ENCODE measurements at regions not wholly inside any gene's neighbourhood (a gene's known extent, or its start where the extent isn't known, plus 50 kb on each side); places are given as distances from the start of the nearest gene placed in this dataset.

DNA sequence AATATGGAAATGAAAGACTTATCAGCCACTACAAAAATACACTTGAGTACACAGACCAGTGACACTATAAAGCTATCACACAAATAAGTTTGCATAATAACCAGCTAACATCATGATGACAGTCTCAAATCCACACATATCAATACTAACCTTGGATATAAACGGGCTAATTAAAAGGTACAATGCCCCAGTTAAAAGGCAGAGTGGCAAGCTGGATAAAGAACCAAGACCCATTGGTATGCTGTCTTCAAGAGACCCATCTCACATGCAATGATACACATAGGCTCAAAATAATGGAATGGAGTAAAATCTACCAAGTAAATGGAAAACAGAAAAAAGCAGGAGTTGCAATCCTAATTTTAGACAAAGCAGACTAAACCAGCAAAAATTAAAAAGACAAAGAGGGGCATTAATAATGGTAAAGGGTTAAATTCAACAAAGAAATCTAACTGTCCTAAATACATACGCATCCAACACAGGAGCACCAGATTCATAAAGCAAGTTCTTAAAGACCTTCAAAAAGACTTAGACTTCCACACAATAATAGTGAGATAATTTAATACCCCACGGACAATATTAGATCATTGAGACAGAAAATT is 163.3 kb downstream of the CD24 start:
- TF ChIP-seq STAT1 (IDR thresholded peaks at IDR 0.05; ENCODE audit: unreplicated experiment) (no peak), ZNF114 (CRISPR knock-in tag; IDR thresholded peaks at IDR 0.05) (no peak), CREB1 (CRISPR knock-in tag; IDR thresholded peaks at IDR 0.05; ENCODE audit: low read depth) (no peak), EZH2phosphoT487 (IDR thresholded peaks at IDR 0.05; ENCODE audit: unreplicated experiment) (no peak), ZNF331 (CRISPR knock-in tag; IDR thresholded peaks at IDR 0.05; ENCODE audit: low read depth) (no peak), JUNB (IDR thresholded peaks at IDR 0.05; ENCODE audit: unreplicated experiment) (no peak), NANOG (IDR thresholded peaks at IDR 0.05; ENCODE audit: borderline replicate concordance) (no peak), POLR2AphosphoS5 (IDR thresholded peaks at IDR 0.05; ENCODE audit: low read depth) (no peak)
- TF ChIP-seq, protein P1, sequence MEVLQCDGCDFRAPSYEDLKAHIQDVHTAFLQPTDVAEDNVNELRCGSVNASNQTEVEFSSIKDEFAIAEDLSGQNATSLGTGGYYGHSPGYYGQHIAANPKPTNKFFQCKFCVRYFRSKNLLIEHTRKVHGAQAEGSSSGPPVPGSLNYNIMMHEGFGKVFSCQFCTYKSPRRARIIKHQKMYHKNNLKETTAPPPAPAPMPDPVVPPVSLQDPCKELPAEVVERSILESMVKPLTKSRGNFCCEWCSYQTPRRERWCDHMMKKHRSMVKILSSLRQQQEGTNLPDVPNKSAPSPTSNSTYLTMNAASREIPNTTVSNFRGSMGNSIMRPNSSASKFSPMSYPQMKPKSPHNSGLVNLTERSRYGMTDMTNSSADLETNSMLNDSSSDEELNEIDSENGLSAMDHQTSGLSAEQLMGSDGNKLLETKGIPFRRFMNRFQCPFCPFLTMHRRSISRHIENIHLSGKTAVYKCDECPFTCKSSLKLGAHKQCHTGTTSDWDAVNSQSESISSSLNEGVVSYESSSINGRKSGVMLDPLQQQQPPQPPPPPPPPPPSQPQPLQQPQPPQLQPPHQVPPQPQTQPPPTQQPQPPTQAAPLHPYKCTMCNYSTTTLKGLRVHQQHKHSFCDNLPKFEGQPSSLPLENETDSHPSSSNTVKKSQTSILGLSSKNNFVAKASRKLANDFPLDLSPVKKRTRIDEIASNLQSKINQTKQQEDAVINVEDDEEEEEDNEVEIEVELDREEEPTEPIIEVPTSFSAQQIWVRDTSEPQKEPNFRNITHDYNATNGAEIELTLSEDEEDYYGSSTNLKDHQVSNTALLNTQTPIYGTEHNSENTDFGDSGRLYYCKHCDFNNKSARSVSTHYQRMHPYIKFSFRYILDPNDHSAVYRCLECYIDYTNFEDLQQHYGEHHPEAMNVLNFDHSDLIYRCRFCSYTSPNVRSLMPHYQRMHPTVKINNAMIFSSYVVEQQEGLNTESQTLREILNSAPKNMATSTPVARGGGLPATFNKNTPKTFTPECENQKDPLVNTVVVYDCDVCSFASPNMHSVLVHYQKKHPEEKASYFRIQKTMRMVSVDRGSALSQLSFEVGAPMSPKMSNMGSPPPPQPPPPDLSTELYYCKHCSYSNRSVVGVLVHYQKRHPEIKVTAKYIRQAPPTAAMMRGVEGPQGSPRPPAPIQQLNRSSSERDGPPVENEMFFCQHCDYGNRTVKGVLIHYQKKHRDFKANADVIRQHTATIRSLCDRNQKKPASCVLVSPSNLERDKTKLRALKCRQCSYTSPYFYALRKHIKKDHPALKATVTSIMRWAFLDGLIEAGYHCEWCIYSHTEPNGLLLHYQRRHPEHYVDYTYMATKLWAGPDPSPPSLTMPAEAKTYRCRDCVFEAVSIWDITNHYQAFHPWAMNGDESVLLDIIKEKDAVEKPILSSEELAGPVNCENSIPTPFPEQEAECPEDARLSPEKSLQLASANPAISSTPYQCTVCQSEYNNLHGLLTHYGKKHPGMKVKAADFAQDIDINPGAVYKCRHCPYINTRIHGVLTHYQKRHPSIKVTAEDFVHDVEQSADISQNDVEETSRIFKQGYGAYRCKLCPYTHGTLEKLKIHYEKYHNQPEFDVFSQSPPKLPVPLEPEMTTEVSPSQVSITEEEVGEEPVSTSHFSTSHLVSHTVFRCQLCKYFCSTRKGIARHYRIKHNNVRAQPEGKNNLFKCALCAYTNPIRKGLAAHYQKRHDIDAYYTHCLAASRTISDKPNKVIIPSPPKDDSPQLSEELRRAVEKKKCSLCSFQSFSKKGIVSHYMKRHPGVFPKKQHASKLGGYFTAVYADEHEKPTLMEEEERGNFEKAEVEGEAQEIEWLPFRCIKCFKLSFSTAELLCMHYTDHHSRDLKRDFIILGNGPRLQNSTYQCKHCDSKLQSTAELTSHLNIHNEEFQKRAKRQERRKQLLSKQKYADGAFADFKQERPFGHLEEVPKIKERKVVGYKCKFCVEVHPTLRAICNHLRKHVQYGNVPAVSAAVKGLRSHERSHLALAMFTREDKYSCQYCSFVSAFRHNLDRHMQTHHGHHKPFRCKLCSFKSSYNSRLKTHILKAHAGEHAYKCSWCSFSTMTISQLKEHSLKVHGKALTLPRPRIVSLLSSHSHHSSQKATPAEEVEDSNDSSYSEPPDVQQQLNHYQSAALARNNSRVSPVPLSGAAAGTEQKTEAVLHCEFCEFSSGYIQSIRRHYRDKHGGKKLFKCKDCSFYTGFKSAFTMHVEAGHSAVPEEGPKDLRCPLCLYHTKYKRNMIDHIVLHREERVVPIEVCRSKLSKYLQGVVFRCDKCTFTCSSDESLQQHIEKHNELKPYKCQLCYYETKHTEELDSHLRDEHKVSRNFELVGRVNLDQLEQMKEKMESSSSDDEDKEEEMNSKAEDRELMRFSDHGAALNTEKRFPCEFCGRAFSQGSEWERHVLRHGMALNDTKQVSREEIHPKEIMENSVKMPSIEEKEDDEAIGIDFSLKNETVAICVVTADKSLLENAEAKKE (CRISPR knock-in tag; IDR thresholded peaks at IDR 0.05) = no peak
- TF ChIP-seq, protein P2, sequence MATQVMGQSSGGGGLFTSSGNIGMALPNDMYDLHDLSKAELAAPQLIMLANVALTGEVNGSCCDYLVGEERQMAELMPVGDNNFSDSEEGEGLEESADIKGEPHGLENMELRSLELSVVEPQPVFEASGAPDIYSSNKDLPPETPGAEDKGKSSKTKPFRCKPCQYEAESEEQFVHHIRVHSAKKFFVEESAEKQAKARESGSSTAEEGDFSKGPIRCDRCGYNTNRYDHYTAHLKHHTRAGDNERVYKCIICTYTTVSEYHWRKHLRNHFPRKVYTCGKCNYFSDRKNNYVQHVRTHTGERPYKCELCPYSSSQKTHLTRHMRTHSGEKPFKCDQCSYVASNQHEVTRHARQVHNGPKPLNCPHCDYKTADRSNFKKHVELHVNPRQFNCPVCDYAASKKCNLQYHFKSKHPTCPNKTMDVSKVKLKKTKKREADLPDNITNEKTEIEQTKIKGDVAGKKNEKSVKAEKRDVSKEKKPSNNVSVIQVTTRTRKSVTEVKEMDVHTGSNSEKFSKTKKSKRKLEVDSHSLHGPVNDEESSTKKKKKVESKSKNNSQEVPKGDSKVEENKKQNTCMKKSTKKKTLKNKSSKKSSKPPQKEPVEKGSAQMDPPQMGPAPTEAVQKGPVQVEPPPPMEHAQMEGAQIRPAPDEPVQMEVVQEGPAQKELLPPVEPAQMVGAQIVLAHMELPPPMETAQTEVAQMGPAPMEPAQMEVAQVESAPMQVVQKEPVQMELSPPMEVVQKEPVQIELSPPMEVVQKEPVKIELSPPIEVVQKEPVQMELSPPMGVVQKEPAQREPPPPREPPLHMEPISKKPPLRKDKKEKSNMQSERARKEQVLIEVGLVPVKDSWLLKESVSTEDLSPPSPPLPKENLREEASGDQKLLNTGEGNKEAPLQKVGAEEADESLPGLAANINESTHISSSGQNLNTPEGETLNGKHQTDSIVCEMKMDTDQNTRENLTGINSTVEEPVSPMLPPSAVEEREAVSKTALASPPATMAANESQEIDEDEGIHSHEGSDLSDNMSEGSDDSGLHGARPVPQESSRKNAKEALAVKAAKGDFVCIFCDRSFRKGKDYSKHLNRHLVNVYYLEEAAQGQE (IDR thresholded peaks at IDR 0.05; ENCODE audit: unreplicated experiment) = no peak
- TF ChIP-seq, protein P3, sequence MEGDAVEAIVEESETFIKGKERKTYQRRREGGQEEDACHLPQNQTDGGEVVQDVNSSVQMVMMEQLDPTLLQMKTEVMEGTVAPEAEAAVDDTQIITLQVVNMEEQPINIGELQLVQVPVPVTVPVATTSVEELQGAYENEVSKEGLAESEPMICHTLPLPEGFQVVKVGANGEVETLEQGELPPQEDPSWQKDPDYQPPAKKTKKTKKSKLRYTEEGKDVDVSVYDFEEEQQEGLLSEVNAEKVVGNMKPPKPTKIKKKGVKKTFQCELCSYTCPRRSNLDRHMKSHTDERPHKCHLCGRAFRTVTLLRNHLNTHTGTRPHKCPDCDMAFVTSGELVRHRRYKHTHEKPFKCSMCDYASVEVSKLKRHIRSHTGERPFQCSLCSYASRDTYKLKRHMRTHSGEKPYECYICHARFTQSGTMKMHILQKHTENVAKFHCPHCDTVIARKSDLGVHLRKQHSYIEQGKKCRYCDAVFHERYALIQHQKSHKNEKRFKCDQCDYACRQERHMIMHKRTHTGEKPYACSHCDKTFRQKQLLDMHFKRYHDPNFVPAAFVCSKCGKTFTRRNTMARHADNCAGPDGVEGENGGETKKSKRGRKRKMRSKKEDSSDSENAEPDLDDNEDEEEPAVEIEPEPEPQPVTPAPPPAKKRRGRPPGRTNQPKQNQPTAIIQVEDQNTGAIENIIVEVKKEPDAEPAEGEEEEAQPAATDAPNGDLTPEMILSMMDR (conservative IDR thresholded peaks at IDR 0.05; ENCODE audit: low read depth in 2 of 2) = no peak
- Mint-ChIP-seq H3K9me3 (peaks cover 87% of the 10 kb centered on the region), H3K4me3 (no peak overlapping the region), H3K27ac (no peak overlapping the region), H3K27me3 (ENCODE audit: insufficient read depth, low read depth, poor library complexity) (peaks cover 3% of the 10 kb centered on the region), H3K36me3 (ENCODE audit: low read depth) (peaks cover 82% of the 10 kb centered on the region), H3K4me1 (no peaks in the 10 kb centered on the region)
- H4K20me1 ChIP-seq (replicated peaks; ENCODE audit: insufficient read depth) = no peaks in the 10 kb centered on the region
- H3K4me1 ChIP-seq (ENCODE audit: insufficient read depth) = no peaks in the 10 kb centered on the region
- no peak overlapping the region for H2AFZ ChIP-seq
- no peak overlapping the region for H3K4me3 ChIP-seq
- no peaks in the 10 kb centered on the region for H3K27me3 ChIP-seq (ENCODE audit: insufficient read depth)
- no peak for ATAC-seq
- peaks cover 29% of the 10 kb centered on the region for H3K36me3 ChIP-seq (ENCODE audit: insufficient read depth)
- no peak overlapping the region for H3K27ac ChIP-seq (ENCODE audit: low read depth)
- no peak overlapping the region for H3K4me2 ChIP-seq
- H3K79me2 ChIP-seq (replicated peaks; ENCODE audit: insufficient read depth) = no peaks in the 10 kb centered on the region
- H3F3A ChIP-seq (replicated peaks; ENCODE audit: low read depth) = no peaks in the 10 kb centered on the region
- DNase-seq (ENCODE audit: low spot score) = no peak
- H3K9me2 ChIP-seq (ENCODE audit: insufficient read depth) = no peaks in the 10 kb centered on the region

Measured in GM23338 (cell line).